ENCODE measurements at regions not wholly inside any gene's neighbourhood (a gene's known extent, or its start where the extent isn't known, plus 50 kb on each side); places are given as distances from the start of the nearest gene placed in this dataset.

GRCh38 chr6:71706523-71706922 is 179.8 kb upstream of the RIMS1 start:
- TF ChIP-seq, protein P1, sequence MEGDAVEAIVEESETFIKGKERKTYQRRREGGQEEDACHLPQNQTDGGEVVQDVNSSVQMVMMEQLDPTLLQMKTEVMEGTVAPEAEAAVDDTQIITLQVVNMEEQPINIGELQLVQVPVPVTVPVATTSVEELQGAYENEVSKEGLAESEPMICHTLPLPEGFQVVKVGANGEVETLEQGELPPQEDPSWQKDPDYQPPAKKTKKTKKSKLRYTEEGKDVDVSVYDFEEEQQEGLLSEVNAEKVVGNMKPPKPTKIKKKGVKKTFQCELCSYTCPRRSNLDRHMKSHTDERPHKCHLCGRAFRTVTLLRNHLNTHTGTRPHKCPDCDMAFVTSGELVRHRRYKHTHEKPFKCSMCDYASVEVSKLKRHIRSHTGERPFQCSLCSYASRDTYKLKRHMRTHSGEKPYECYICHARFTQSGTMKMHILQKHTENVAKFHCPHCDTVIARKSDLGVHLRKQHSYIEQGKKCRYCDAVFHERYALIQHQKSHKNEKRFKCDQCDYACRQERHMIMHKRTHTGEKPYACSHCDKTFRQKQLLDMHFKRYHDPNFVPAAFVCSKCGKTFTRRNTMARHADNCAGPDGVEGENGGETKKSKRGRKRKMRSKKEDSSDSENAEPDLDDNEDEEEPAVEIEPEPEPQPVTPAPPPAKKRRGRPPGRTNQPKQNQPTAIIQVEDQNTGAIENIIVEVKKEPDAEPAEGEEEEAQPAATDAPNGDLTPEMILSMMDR (IDR thresholded peaks at IDR 0.05; ENCODE audit: borderline replicate concordance, insufficient read depth, low read depth, low read length), result no peak
- no peak overlapping the region for H3K4me3 ChIP-seq (ENCODE audit: low read depth, low read length)

DNA sequence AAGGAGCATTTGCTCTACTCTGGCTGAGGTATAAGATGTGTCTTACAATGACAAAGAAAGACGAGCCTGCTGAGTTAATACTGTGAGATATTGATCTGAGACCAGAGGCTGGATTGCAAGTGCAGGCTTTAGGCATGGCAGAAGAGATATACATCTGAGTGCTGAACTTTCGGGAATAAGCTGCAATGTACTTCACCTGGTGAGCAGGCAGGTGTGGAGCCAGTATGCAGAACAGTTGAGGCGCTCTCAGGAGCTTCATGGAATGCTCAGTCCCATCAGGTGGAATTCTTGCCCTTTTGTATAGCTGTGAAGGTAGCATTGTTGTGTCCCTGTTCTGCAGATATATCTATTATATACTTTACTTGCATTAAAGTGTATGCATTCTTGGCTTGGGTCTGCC is 179.3 kb upstream of the RIMS1 start:
- TF ChIP-seq, protein P1 (IDR thresholded peaks at IDR 0.05; ENCODE audit: borderline replicate concordance, insufficient read depth, low read depth, low read length), result no peak
- H3K4me3 ChIP-seq (ENCODE audit: low read depth, low read length), result no peak overlapping the region

GRCh38 chr6:71720705-71721104 is 165.6 kb upstream of the RIMS1 start:
- TF ChIP-seq, protein P1 (IDR thresholded peaks at IDR 0.05; ENCODE audit: borderline replicate concordance, insufficient read depth, low read depth, low read length), result no peak
- H3K4me3 ChIP-seq (ENCODE audit: low read depth, low read length), result no peak overlapping the region

- H3K4me3 ChIP-seq (ENCODE audit: low read depth, low read length), result no peak overlapping the region
- TF ChIP-seq, protein P1 (IDR thresholded peaks at IDR 0.05; ENCODE audit: borderline replicate concordance, insufficient read depth, low read depth, low read length), result no peak
Measured at GRCh38 chr6:71721642-71722041, 164.7 kb upstream of the RIMS1 start.

- no peak overlapping the region for H3K4me3 ChIP-seq (ENCODE audit: low read depth, low read length)
- TF ChIP-seq, protein P1 (IDR thresholded peaks at IDR 0.05; ENCODE audit: borderline replicate concordance, insufficient read depth, low read depth, low read length), result no peak
Measured at GRCh38 chr6:71722736-71723135, 163.6 kb upstream of the RIMS1 start.

DNA sequence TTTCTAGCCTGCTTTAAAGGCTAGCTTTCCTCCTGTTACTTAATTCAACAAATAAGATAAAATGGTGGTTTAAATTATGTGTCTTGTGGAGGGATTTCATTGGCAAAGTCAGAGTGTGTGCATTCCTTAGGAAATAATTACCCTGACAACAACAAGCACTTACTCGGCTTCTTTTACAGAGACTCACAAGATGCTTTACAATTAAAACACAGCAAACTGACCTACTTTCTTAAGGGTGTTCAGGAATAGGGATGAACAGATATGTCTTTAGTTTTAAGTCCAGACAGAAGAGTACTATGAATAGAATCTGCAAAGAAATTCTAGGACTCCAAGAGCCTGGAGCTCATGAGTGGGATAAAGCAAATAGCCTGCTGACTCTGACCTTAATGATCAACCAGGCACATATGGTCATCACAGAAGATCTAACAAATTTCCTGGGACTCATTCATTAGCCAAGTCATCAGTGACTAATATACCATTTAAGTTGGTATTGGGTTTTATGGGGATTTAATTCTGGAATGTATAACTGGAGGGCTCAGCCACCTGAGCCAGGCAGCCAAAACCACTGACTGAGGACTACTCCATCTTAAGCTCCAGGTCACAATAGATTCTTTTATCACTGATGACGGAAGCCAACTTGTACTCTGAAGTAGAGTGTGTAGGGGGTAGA is 161.8 kb upstream of the RIMS1 start:
- TF ChIP-seq, protein P1 (IDR thresholded peaks at IDR 0.05; ENCODE audit: borderline replicate concordance, insufficient read depth, low read depth, low read length), result no peak
- no peak overlapping the region for H3K4me3 ChIP-seq (ENCODE audit: low read depth, low read length)

DNA sequence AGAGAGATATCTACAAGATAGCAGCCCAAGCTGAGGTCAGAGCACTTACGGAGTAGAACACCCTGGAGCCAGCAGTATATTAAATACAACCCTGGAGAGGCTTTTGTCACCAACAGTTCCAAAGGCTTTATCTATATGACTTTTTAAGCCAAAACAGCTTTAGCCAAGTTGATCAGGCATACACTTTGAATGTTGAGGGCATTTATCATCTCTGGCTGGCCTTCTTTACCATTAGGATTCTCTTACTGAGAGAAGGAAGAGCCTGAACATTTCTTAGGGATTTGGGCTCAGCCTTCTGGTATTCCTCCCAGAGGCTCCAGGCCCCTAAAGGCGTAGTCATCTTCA is 161.3 kb upstream of the RIMS1 start:
- TF ChIP-seq, protein P1 (IDR thresholded peaks at IDR 0.05; ENCODE audit: borderline replicate concordance, insufficient read depth, low read depth, low read length), result no peak
- no peak overlapping the region for H3K4me3 ChIP-seq (ENCODE audit: low read depth, low read length)

Measured in GM12875 (cell line).